Esophagus squamous epithelium (tissue), 5 donors: ENCODE measurements at regions not wholly inside any gene's neighbourhood (a gene's known extent, or its start where the extent isn't known, plus 50 kb on each side); places are given as distances from the start of the nearest gene placed in this dataset.

ENCODE experiments used
- DNase-seq: peaks from one replicate; lab custom pipeline; 2025; lab: John Stamatoyannopoulos, UW
- H3K27ac ChIP-seq, 4 donors: fragments of 200-600 bp; sonication (generic); one replicate each; pipeline ENCODE4 v1.5.1; 2016 to 2019; ENCODE audit warnings: mild to moderate bottlenecking in 1 of 4
- H3K27me3 ChIP-seq, 4 donors: fragments of 200-600 bp; sonication (generic); 1 replicate in 3 of 4; 2 replicates in 1 of 4; pipeline versions ENCODE4 v1.5.1 to v1.6.0; 2017 to 2021; ENCODE audit warnings: antibody characterized with exemption in 1 of 4
- H3K36me3 ChIP-seq, 3 donors: fragments of 200-600 bp; sonication (generic); one replicate each; pipeline ENCODE4 v1.5.1; 2016 to 2019
- H3K4me1 ChIP-seq, 3 donors: fragments of 200-600 bp; sonication (generic); one replicate each; pipeline ENCODE4 v1.5.1; 2017 to 2019
- H3K4me3 ChIP-seq, 4 donors: fragments of 200-600 bp; sonication (generic); 1 replicate in 3 of 4; 2 replicates in 1 of 4; pipeline ENCODE4 v1.5.1; 2016 to 2019; ENCODE audit warnings: mild to moderate bottlenecking in 2 of 4, moderate library complexity in 1 of 4
- H3K9me3 ChIP-seq, 3 donors: fragments of 200-600 bp; sonication (generic); one replicate each; pipeline ENCODE4 v1.5.1; 2016 to 2019
- POLR2A ChIP-seq, 4 donors: fragments of 450-650 bp; IDR thresholded peaks; one replicate each; pipeline ENCODE4 v1.6.1; 2017; ENCODE audit warnings: antibody characterized with exemption in 4 of 4, mild to moderate bottlenecking in 4 of 4, moderate library complexity in 3 of 4
- WGBS, 2 donors: methylation state at CpG; one replicate each; pipeline ENCODE4 v1.1.5; 2018; 5-methylcytosine and 5-hydroxymethylcytosine counted together
- intact Hi-C: fragments of 100-400 bp; cut with DNase I; formaldehyde crosslinking; loops from one replicate; pipeline ENCODE4 v1.15.0; 2022
- TF ChIP-seq, protein P1 (sequence below), 6 experiments: fragments of 450-650 bp in 4 of 6; fragments of 200-600 bp in 2 of 6; sonication (generic) in 2 of 6; IDR thresholded peaks; one replicate each; pipeline ENCODE4 v1.5.1; 2016 to 2019; ENCODE audit warnings: antibody characterized with exemption in 6 of 6, mild to moderate bottlenecking in 4 of 6, moderate library complexity in 4 of 6
- donor health status: DM: yes; HTN: yes; CAD: no.

GRCh38 chr16:49936791-49937190, 80.9 kb upstream of the ZNF423 start:
- no peak for DNase-seq
- Histone ChIP-seq H3K4me3 (no peak overlapping the region), H3K27me3 (peaks cover 0 to 39% (median 0%) of the 10 kb centered on the region in 4 donors), H3K36me3 (no peaks in the 10 kb centered on the region), H3K27ac (no peak overlapping the region), H3K4me1 (no peaks in the 10 kb centered on the region), H3K9me3 (no peaks in the 10 kb centered on the region)
- 92 to 95% methylated on average over 6 of the region's 6 CpGs for WGBS, 2 donors
- no peak for TF ChIP-seq POLR2A (IDR thresholded peaks at IDR 0.05)
- TF ChIP-seq, protein P1, sequence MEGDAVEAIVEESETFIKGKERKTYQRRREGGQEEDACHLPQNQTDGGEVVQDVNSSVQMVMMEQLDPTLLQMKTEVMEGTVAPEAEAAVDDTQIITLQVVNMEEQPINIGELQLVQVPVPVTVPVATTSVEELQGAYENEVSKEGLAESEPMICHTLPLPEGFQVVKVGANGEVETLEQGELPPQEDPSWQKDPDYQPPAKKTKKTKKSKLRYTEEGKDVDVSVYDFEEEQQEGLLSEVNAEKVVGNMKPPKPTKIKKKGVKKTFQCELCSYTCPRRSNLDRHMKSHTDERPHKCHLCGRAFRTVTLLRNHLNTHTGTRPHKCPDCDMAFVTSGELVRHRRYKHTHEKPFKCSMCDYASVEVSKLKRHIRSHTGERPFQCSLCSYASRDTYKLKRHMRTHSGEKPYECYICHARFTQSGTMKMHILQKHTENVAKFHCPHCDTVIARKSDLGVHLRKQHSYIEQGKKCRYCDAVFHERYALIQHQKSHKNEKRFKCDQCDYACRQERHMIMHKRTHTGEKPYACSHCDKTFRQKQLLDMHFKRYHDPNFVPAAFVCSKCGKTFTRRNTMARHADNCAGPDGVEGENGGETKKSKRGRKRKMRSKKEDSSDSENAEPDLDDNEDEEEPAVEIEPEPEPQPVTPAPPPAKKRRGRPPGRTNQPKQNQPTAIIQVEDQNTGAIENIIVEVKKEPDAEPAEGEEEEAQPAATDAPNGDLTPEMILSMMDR (IDR thresholded peaks at IDR 0.05), result no peak
- intact Hi-C loops, result no loop called here

GRCh38 chr16:49937886-49938285, 82.0 kb upstream of the ZNF423 start:
- H3K9me3 ChIP-seq, result no peaks in the 10 kb centered on the region
- TF ChIP-seq, protein P1 (IDR thresholded peaks at IDR 0.05), result no peak
- no peak for TF ChIP-seq POLR2A (IDR thresholded peaks at IDR 0.05)
- no peaks in the 10 kb centered on the region for H3K36me3 ChIP-seq
- intact Hi-C loops, result no loop called here
- H3K4me1 ChIP-seq, result no peaks in the 10 kb centered on the region
- peaks cover 0 to 29% (median 0%) of the 10 kb centered on the region in 4 donors for H3K27me3 ChIP-seq
- DNase-seq, result no peak
- WGBS, 2 donors, result 81 to 84% methylated on average over 7 of the region's 7 CpGs
- H3K4me3 ChIP-seq, result no peak overlapping the region
- H3K27ac ChIP-seq, result no peak overlapping the region

GRCh38 chr16:49939495-49939894, 83.6 kb upstream of the ZNF423 start:
- no peak overlapping the region for H3K27ac ChIP-seq
- no peaks in the 10 kb centered on the region for H3K4me1 ChIP-seq
- no peak for DNase-seq
- H3K27me3 ChIP-seq, result peaks cover 0 to 33% (median 0%) of the 10 kb centered on the region in 4 donors
- H3K9me3 ChIP-seq, result no peaks in the 10 kb centered on the region
- whole genome bisulfite sequencing, 2 donors, result 95 to 96% methylated on average over 2 of the region's 2 CpGs
- no peak overlapping the region for H3K4me3 ChIP-seq
- H3K36me3 ChIP-seq, result no peaks in the 10 kb centered on the region
- intact Hi-C loops, result no loop called here
- no peak for TF ChIP-seq POLR2A (IDR thresholded peaks at IDR 0.05)
- TF ChIP-seq, protein P1 (IDR thresholded peaks at IDR 0.05), result no peak

DNA sequence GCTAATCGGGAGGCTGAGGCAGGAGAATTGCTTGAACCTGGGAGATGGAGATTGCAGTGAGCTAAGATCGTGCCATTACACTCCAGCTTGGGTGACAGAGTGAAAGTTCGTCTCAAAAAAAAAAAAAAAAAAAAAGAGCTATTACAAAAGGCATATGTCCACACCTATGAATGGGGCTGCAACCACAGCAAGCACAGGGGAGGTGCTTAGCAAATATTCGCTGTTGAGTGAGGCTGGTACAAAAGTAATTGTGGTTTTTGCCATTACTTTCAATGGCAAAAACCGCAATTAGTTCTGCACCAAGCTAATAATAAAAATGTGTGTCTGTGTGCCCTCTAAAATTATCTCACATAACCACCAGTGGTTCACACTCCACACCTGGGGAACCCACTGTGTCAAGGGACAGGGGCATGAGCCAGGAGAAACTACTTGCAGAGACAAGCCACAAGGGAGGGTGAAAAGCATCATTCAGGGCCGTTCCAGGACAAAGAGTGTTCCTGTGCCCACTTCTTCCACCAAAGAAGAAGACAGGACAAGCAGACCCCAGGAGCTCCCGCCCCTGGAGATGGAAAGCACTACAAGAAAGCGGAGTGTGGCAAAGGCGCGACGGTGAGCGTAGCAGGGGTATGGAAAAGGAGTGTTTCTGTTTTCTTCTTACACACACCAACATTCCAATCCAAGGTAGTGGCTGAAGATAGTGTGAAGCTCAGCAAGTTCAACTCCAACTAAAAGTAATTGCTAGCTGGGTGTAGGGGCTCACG, 84.4 kb upstream of the CNEP1R1 start:
- H3K27ac ChIP-seq, result no peak overlapping the region
- H3K4me1 ChIP-seq, result no peaks in the 10 kb centered on the region
- WGBS, 2 donors, result 77 to 78% methylated on average over 13 of the region's 13 CpGs

DNA sequence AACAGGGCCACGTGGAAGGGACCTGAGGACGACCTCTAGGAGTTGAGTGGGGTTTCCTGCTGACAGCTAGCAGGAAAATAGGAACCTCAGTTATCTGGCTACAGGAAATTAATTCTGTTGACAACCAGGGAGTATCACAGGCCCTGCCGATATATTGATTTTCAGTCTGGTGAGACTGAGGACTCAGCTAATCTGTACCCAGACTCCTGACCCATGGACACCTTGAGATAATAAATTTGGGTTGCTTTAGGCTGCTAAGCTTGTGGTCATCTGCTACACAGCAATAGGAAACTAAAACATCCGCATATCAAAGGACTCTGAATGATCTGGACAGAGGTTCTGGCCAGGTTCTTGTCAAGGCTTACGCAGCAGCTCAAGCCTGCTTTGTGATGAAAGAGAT, 80.8 kb upstream of the CNEP1R1 start:
- Histone ChIP-seq H3K4me3 (no peak overlapping the region), H3K9me3 (no peaks in the 10 kb centered on the region), H3K4me1 (peaks cover 0 to 12% (median 0%) of the 10 kb centered on the region in 3 donors), H3K27ac (peak overlapping the region in 1 of 4 donors; percentile 4), H3K27me3 (peaks cover 0 to 21% (median 0%) of the 10 kb centered on the region in 4 donors), H3K36me3 (no peaks in the 10 kb centered on the region)
- no peak for TF ChIP-seq POLR2A (IDR thresholded peaks at IDR 0.05)
- TF ChIP-seq, protein P1 (IDR thresholded peaks at IDR 0.05), result no peak
- 49 to 68% methylated on average over 5 of the region's 5 CpGs for WGBS, 2 donors
- no peak for DNase-seq
- intact Hi-C loops, result no loop called here

More for the DNA sequence above, 84.4 kb upstream of the CNEP1R1 start:
- H3K4me3 ChIP-seq, result no peak overlapping the region
- no peak for TF ChIP-seq POLR2A (IDR thresholded peaks at IDR 0.05)
- TF ChIP-seq, protein P1 (IDR thresholded peaks at IDR 0.05), result no peak
- H3K36me3 ChIP-seq, result no peaks in the 10 kb centered on the region
- peaks cover 0 to 26% (median 0%) of the 10 kb centered on the region in 4 donors for H3K27me3 ChIP-seq
- H3K9me3 ChIP-seq, result no peaks in the 10 kb centered on the region
- no peak for DNase-seq
- intact Hi-C loops, result no loop called here
